ENCODE measurements at regions not wholly inside any gene's neighbourhood (a gene's known extent, or its start where the extent isn't known, plus 50 kb on each side); places are given as distances from the start of the nearest gene placed in this dataset.
"Not testable (repeated sequence)": the region's sequence is repeated elsewhere in the genome, so short reads cannot be mapped to it uniquely, and the experiment has no call there.

GRCh38 chr5:87589587-87589986 is 176.9 kb upstream of the CCNH start:
- DNase-seq, result no peak

GRCh38 chr5:87588316-87588715 is 175.6 kb upstream of the CCNH start:
- no peak for DNase-seq

- DNase-seq, result not testable (repeated sequence)
Observed at GRCh38 chr5:87583704-87584103, 171.0 kb upstream of the CCNH start.

GRCh38 chr5:87582149-87582548 is 169.4 kb upstream of the CCNH start:
- no peak for DNase-seq

- no peak for DNase-seq
Observed at GRCh38 chr5:87581661-87582060, 168.9 kb upstream of the CCNH start.

- DNase-seq, result no peak
Observed at GRCh38 chr5:87579678-87580077, 166.9 kb upstream of the CCNH start.

GRCh38 chr5:87576867-87577266 is 164.1 kb upstream of the CCNH start:
- no peak for DNase-seq

- DNase-seq, result not testable (repeated sequence)
Observed at GRCh38 chr5:87576306-87576705, 163.6 kb upstream of the CCNH start.

GRCh38 chr5:87574106-87574505 is 161.4 kb upstream of the CCNH start:
- no peak for DNase-seq

GRCh38 chr5:87572611-87573010 is 159.9 kb upstream of the CCNH start:
- DNase-seq, result no peak

- no peak for DNase-seq
Observed at GRCh38 chr5:87572090-87572489, 159.4 kb upstream of the CCNH start.

- DNase-seq, result no peak
Observed at GRCh38 chr5:87570366-87570765, 157.6 kb upstream of the CCNH start.

GRCh38 chr5:87562068-87562467 is 149.3 kb upstream of the CCNH start:
- DNase-seq, result no peak

- no peak for DNase-seq
Observed at GRCh38 chr5:87560528-87560927, 147.8 kb upstream of the CCNH start.

- DNase-seq, result peak; percentile 41
Observed at GRCh38 chr5:87551911-87552310, 139.2 kb upstream of the CCNH start.

- no peak for DNase-seq
Observed at GRCh38 chr5:87541676-87542075, 128.9 kb upstream of the CCNH start.

GRCh38 chr5:87541033-87541432 is 128.3 kb upstream of the CCNH start:
- peak; percentile 75 for DNase-seq

GRCh38 chr5:87539839-87540238 is 127.1 kb upstream of the CCNH start:
- no peak for DNase-seq

- DNase-seq, result no peak
Observed at GRCh38 chr5:87536365-87536764, 123.6 kb upstream of the CCNH start.

- DNase-seq, result no peak
Observed at GRCh38 chr5:87535706-87536105, 123.0 kb upstream of the CCNH start.

GRCh38 chr5:87529486-87530076 is 116.9 kb upstream of the CCNH start:
- no peak for DNase-seq

- no peak for DNase-seq
Observed at GRCh38 chr5:87526131-87526530, 113.4 kb upstream of the CCNH start.

- DNase-seq, result no peak
Observed at GRCh38 chr5:87524217-87524616, 111.5 kb upstream of the CCNH start.

GRCh38 chr5:87511778-87512177 is 99.0 kb upstream of the CCNH start:
- DNase-seq, result not testable (repeated sequence)

- DNase-seq, result no peak
Observed at GRCh38 chr5:87503004-87503403, 90.3 kb upstream of the CCNH start.
